ENCODE measurements at regions not wholly inside any gene's neighbourhood (a gene's known extent, or its start where the extent isn't known, plus 50 kb on each side); places are given as distances from the start of the nearest gene placed in this dataset.
"Not testable (repeated sequence)": the region's sequence is repeated elsewhere in the genome, so short reads cannot be mapped to it uniquely, and the experiment has no call there.

GRCh38 chr11:116698080-116698479 lies 74.7 kb downstream of the BUD13 start:
- no peak for DNase-seq

GRCh38 chr11:116697639-116698038 lies 75.1 kb downstream of the BUD13 start:
- no peak for DNase-seq

- no peak for DNase-seq
These were observed 75.8 kb downstream of the BUD13 start for GRCh38 chr11:116697011-116697410.

DNA sequence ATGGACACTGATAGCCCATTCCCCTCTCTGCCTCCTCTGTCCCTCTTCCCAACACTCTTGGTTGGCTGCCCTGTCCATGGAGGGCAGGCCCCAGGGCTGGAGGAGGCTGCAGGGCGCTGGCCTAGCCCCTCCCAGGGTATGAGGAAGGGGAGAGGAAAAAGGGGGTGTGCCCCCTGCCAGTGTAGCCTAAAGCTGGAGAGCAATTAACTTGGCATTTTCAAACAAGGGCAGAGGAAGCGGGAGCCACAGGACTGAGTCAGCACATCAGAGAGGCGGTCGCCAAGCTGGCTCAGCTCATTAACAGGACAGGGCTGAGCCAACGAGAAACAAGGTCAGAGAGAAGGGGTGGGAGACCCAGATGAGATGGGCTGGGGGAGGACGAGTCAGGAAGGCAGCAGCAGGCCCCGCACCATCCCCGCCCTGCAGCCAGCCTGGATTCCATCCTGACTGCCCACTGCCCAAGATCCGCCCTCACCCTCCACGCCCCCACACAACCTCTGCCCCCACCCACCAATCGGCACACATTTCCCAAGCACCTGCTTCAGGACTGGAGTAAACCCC lies 76.3 kb downstream of the BUD13 start:
- no peak for DNase-seq

GRCh38 chr11:116695657-116696254 lies 77.0 kb downstream of the BUD13 start:
- no peak for DNase-seq

GRCh38 chr11:116694815-116695590 lies 77.8 kb downstream of the BUD13 start:
- DNase-seq: no peak

DNA sequence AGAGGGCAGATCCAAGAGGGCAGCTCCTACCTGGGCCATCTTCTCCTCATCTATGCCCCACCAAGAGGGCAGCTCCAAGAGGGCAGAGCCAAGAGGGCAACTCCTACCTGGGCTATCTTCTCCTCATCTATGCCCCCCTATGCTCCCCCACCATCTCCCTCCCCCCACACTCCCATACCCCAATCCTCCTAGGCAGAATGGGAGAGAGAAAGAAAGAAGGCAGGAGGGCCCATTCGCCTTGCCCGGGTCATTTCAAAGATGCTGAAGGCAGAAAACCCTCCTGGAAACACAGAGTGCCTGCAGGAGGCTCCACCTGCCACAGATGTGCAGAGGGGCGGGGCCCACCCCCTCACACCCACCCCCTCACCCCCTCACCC lies 78.5 kb downstream of the BUD13 start:
- DNase-seq: no peak

GRCh38 chr11:116693593-116694348 lies 79.0 kb downstream of the BUD13 start:
- DNase-seq: no peak

- no peak for DNase-seq
These were observed 79.7 kb downstream of the BUD13 start for GRCh38 chr11:116693102-116693570.

DNA sequence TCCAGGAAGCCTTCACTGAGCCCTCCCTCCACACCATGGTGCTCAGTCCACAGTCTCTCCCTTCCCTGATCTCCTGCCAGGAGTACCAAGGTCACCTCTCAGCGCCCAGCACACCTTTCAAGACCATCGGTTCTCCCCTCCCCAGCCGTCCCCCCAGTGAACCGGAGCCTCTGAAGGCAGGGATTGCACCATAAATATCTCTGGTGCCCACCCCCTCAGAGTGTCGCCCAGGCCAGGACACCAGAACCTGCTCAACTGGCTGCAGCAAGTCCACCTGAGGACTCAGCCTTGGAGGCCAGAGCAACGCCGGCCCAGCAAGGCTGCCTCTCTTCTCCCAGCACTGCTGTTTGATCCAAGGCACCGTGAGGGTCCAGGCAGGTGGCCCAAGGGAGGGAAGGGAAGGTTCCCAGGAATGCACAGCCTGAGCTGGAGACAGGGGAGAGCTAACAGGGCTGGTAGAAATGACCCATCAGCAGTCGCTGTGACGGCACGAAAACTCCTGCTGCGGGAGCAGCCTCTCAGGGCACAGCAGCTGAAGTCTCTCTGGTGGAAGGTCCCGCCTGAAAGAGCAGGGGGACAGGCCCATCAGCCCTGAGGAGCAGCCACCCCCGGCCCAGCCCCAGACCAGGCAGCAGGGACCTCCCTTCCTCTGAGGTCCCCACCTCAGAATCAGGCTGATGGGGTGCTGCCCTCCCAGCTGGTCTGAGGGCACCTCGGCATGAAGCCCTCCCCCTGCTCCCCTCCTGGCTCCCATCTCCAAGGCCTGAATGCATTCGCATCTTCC lies 80.3 kb downstream of the BUD13 start:
- DNase-seq: no peak

- peak; percentile 50 for DNase-seq
These were observed 81.0 kb downstream of the BUD13 start for GRCh38 chr11:116691771-116692177.

GRCh38 chr11:116690611-116691010 lies 82.2 kb downstream of the BUD13 start:
- DNase-seq: no peak

DNA sequence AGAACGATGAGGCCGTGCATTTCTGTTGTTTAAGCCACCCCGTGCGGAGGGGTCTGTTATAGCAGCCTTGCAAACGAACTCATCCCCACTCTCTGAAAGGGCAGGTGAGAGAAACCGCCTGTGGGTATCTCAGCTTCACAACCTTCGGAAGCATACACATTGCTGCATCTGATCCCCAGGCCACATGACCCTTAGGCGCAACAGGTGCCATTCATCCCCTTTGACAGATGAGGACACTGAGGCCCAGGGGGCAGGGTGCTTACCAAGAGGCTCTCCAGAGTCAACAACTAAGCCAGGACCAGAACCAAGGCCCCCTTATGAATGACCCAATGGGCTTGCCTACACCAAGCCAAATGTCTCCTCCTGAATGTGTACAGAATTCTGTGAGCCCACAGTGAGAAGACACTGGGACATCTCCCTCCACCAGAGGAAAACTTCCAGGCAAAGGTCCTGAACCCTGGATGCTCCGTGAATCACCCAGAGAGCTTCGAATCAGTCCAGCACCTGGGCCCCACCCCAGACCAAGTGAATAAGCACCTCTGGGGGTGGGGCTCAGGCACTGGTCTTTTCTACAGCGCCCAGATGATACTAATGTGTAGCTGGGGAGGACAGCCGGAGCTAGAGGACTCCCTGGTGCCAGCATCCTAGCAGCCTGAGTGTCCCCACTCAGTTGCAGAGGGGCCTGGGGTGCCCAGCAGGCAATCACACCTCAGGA lies 83.2 kb downstream of the BUD13 start:
- no peak for DNase-seq

DNA sequence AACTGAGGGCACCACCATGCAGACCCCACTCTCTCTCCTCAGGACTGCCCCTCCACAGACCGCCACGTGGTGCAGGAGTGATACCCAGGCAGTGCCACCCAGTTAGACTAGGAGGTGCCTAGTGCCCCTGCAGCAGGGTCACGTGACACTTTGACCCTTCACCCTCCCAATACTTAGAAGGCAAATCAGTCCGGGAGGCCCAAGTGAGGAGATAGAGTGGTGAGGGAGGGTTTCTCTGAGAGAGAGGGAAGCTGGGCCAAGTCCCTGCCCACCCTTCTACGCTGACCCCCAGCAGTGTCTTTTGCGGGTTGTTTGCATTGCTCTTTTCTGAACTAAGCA lies 84.6 kb downstream of the BUD13 start:
- DNase-seq: no peak

GRCh38 chr11:116687458-116688201 lies 85.2 kb downstream of the BUD13 start:
- no peak for DNase-seq

DNA sequence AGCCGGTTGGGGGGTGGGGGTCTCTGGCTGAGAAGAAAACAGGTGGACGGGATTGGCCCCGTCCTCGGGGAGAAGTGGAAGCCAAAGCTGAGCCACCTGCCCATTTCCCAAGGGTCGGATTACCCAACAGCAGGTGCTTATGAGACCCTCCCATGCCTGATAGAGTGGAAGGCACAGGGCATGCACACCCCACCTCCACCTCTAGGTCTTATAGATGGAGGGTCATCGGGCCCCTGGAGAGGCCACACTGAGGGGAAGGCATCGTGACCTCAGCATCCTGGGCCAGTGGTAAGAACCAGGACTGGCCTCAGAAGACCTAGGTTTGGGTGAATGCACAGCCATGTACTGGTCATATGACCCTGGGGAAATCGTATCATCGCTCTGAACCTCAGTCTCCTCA lies 85.9 kb downstream of the BUD13 start:
- no peak for DNase-seq

DNA sequence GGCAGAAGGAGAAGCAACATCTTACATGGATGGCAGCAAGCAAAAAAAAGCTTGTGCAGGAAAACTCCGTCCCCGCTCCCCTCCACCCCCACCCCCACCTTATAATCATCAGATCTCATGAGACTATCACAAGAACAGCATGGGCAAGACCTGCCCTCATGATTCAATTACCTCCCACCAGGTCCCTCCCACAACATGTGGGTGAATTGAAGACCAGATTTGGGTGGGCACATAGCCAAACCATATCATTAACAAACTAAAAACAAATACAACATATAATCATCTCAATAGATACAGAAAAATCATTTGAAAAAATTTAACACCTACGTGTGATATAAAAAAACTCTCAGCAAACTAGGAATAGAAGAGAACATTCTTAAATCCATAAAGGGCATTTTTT lies 88.8 kb downstream of the BUD13 start:
- DNase-seq: no peak

- no peak for DNase-seq
These were observed 92.2 kb downstream of the BUD13 start for GRCh38 chr11:116680349-116681125.

GRCh38 chr11:116678887-116679286 lies 93.9 kb downstream of the BUD13 start:
- DNase-seq: no peak

GRCh38 chr11:116667318-116667717 lies 105.5 kb downstream of the BUD13 start:
- DNase-seq: not testable (repeated sequence)

All from activated T-cell treated with anti-CD3 and anti-CD28 coated beads for 4 hours (primary cell).